ENCODE measurements at regions not wholly inside any gene's neighbourhood (a gene's known extent, or its start where the extent isn't known, plus 50 kb on each side); places are given as distances from the start of the nearest gene placed in this dataset.

- intact Hi-C loops (cut with DNase I), result no loop called here
- DNase-seq, result no peak
Observed at GRCh38 chr10:4196771-4197390, 411.9 kb upstream of the KLF6 start.

GRCh38 chr10:4196183-4196582 lies 411.2 kb upstream of the KLF6 start:
- intact Hi-C loops (cut with DNase I), result no loop called here
- DNase-seq, result no peak

GRCh38 chr10:4195213-4195612 lies 410.2 kb upstream of the KLF6 start:
- intact Hi-C loops (cut with DNase I), result no loop called here
- peak in 1 of 10 donors; percentile 16 for DNase-seq

GRCh38 chr10:4194231-4194630 lies 409.2 kb upstream of the KLF6 start:
- intact Hi-C loops (cut with DNase I), result no loop called here
- no peak for DNase-seq

- DNase-seq, result no peak
- intact Hi-C loops (cut with DNase I), result no loop called here
Observed at GRCh38 chr10:4191894-4192293, 406.9 kb upstream of the KLF6 start.

GRCh38 chr10:4191354-4191753 lies 406.3 kb upstream of the KLF6 start:
- DNase-seq, result no peak
- intact Hi-C loops (cut with DNase I), result no loop called here

- DNase-seq, result no peak
- intact Hi-C loops (cut with DNase I), result no loop called here
Observed at GRCh38 chr10:4190876-4191275, 405.9 kb upstream of the KLF6 start.

- no peak for DNase-seq
- intact Hi-C loops (cut with DNase I), result no loop called here
Observed at GRCh38 chr10:4189281-4189680, 404.3 kb upstream of the KLF6 start.

GRCh38 chr10:4188406-4188805 lies 403.4 kb upstream of the KLF6 start:
- intact Hi-C loops (cut with DNase I), result no loop called here
- DNase-seq, result no peak

- no peak for DNase-seq
- intact Hi-C loops (cut with DNase I), result no loop called here
Observed at GRCh38 chr10:4186849-4187540, 402.0 kb upstream of the KLF6 start.

- no peak for DNase-seq
- intact Hi-C loops (cut with DNase I), result no loop called here
Observed at GRCh38 chr10:4183761-4184261, 398.8 kb upstream of the KLF6 start.

- DNase-seq, result no peak
- intact Hi-C loops (cut with DNase I), result no loop called here
Observed at GRCh38 chr10:4181621-4182049, 396.6 kb upstream of the KLF6 start.

GRCh38 chr10:4181081-4181480 lies 396.1 kb upstream of the KLF6 start:
- intact Hi-C loops (cut with DNase I), result no loop called here

GRCh38 chr10:4177791-4178190 lies 392.8 kb upstream of the KLF6 start:
- no peak for DNase-seq
- intact Hi-C loops (cut with DNase I), result no loop called here

More at GRCh38 chr10:4181081-4181480, 396.1 kb upstream of the KLF6 start:
- no peak for DNase-seq

- no peak for DNase-seq
- intact Hi-C loops (cut with DNase I), result no loop called here
Observed at GRCh38 chr10:4176500-4177281, 391.7 kb upstream of the KLF6 start.

- intact Hi-C loops (cut with DNase I), result no loop called here
- no peak for DNase-seq
Observed at GRCh38 chr10:4174197-4174596, 389.2 kb upstream of the KLF6 start.

- no peak for DNase-seq
- intact Hi-C loops (cut with DNase I), result no loop called here
Observed at GRCh38 chr10:4170633-4171314, 385.8 kb upstream of the KLF6 start.

- DNase-seq, result no peak
- intact Hi-C loops (cut with DNase I), result no loop called here
Observed at GRCh38 chr10:4170181-4170580, 385.2 kb upstream of the KLF6 start.

- intact Hi-C loops (cut with DNase I), result no loop called here
- no peak for DNase-seq
Observed at GRCh38 chr10:4169448-4169847, 384.4 kb upstream of the KLF6 start.

- no peak for DNase-seq
- intact Hi-C loops (cut with DNase I), result no loop called here
Observed at GRCh38 chr10:4167216-4167615, 382.2 kb upstream of the KLF6 start.
